ENCODE measurements at regions not wholly inside any gene's neighbourhood (a gene's known extent, or its start where the extent isn't known, plus 50 kb on each side); places are given as distances from the start of the nearest gene placed in this dataset.
A peak's percentile ranks its signal among the peaks of the same experiment; 100 is the strongest.

- H3K4me3 Mint-ChIP-seq (ENCODE audit: unreplicated experiment), result no peak overlapping the region
- no peak for DNase-seq
- H3K27me3 Mint-ChIP-seq (ENCODE audit: unreplicated experiment), result no peaks in the 10 kb centered on the region
- no peaks in the 10 kb centered on the region for H3K36me3 Mint-ChIP-seq (ENCODE audit: unreplicated experiment)
- H3K4me1 Mint-ChIP-seq (ENCODE audit: low read depth, unreplicated experiment), result peaks cover 8% of the 10 kb centered on the region
- no peak for TF ChIP-seq CTCF (IDR thresholded peaks at IDR 0.05; ENCODE audit: partially characterized antibody, unreplicated experiment)
- H3K27ac Mint-ChIP-seq (ENCODE audit: unreplicated experiment), result no peak overlapping the region
- no peaks in the 10 kb centered on the region for H3K9me3 Mint-ChIP-seq (ENCODE audit: unreplicated experiment)
Measured at GRCh38 chr6:134419716-134420115, 101.8 kb upstream of the SGK1 start.

DNA sequence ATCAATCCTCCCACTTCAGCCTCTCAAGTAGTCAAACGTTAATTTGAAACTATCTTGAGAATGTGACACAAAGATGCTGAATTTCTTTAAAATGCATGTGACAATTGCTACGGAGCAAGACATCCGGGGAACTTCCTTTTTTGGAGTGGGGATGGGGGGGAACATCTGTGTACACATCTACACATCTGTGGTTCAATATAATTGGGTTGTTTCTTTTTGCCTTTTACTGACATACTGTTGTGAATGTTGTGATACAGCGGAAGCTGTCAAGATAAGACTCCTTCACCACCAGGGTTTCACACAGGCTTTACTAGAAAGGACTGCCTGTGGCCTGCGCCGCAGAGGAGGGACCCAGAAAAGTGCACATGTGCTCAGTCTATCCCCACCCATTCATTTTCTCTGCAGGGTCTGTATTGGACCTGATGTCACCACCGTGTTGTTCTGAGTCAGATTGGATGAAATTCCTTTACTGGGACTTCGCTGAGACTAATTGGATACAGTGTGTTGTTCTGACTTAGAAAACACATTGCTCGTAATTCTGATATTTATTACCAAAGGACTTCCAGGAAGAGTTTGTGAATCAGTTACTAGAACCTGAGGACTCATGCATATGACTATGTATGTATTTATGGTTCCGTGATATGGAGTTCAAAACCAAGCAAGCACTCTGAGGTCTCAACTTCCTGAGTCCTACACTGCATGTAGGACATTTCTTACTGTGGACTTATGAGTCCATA is 98.7 kb upstream of the SGK1 start:
- H3K4me3 Mint-ChIP-seq (ENCODE audit: unreplicated experiment), result no peak overlapping the region
- no peak for DNase-seq
- H3K27me3 Mint-ChIP-seq (ENCODE audit: unreplicated experiment), result no peaks in the 10 kb centered on the region
- no peaks in the 10 kb centered on the region for H3K9me3 Mint-ChIP-seq (ENCODE audit: unreplicated experiment)
- TF ChIP-seq CTCF (IDR thresholded peaks at IDR 0.05; ENCODE audit: partially characterized antibody, unreplicated experiment), result no peak
- peaks cover 9% of the 10 kb centered on the region for H3K4me1 Mint-ChIP-seq (ENCODE audit: low read depth, unreplicated experiment)
- no peak overlapping the region for H3K27ac Mint-ChIP-seq (ENCODE audit: unreplicated experiment)
- no peaks in the 10 kb centered on the region for H3K36me3 Mint-ChIP-seq (ENCODE audit: unreplicated experiment)

DNA sequence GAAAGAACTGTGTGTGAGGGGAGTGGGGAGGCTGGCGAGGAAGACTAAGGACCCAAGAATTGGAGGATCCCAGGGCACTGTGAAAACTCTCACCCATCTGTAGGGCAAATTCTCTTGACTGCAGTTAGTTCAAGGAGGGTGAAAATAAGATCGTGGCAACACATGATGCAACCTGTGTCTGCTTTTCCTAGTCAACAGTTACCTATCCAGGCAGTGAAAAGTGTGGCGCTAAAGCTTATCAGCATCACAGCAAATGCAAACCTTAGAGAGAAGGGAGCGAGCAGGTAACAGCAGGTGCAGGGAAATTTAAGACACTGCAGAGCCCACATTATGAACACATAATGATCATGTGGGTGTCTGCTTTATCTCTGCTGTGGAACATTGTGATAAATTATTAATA is 97.7 kb upstream of the SGK1 start:
- Mint-ChIP-seq H3K27ac (ENCODE audit: unreplicated experiment) (peak overlapping the region; percentile 53), H3K4me1 (ENCODE audit: low read depth, unreplicated experiment) (peaks cover 9% of the 10 kb centered on the region), H3K9me3 (ENCODE audit: unreplicated experiment) (no peaks in the 10 kb centered on the region), H3K4me3 (ENCODE audit: unreplicated experiment) (no peak overlapping the region), H3K27me3 (ENCODE audit: unreplicated experiment) (no peaks in the 10 kb centered on the region), H3K36me3 (ENCODE audit: unreplicated experiment) (peaks cover 4% of the 10 kb centered on the region)
- TF ChIP-seq CTCF (IDR thresholded peaks at IDR 0.05; ENCODE audit: partially characterized antibody, unreplicated experiment), result no peak
- DNase-seq, result no peak

GRCh38 chr6:134415194-134415593 is 97.3 kb upstream of the SGK1 start:
- no peaks in the 10 kb centered on the region for H3K27me3 Mint-ChIP-seq (ENCODE audit: unreplicated experiment)
- H3K27ac Mint-ChIP-seq (ENCODE audit: unreplicated experiment), result peak overlapping the region; percentile 53
- DNase-seq, result no peak
- TF ChIP-seq CTCF (IDR thresholded peaks at IDR 0.05; ENCODE audit: partially characterized antibody, unreplicated experiment), result no peak
- no peak overlapping the region for H3K4me3 Mint-ChIP-seq (ENCODE audit: unreplicated experiment)
- H3K9me3 Mint-ChIP-seq (ENCODE audit: unreplicated experiment), result no peaks in the 10 kb centered on the region
- H3K36me3 Mint-ChIP-seq (ENCODE audit: unreplicated experiment), result peaks cover 4% of the 10 kb centered on the region
- peaks cover 9% of the 10 kb centered on the region for H3K4me1 Mint-ChIP-seq (ENCODE audit: low read depth, unreplicated experiment)

DNA sequence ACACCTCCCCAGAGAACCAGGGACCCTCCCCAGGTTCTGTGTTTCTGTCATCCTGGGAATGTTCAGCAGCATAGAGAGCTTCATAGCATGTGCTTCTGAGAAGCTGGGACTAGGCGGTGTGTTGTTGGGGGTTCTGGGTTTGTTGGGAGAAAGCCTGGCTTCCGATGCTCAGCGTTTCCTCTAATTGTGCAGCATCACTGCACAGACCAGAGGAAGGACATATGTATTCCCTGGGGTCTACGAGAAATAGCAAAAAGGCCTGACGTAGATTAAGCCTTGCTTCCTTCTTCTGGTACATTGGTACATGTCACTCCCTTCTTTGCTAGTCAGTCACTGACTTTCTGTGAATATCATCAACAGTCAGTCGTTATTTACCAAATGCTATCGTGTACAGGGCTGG is 96.9 kb upstream of the SGK1 start:
- Mint-ChIP-seq H3K4me3 (ENCODE audit: unreplicated experiment) (no peak overlapping the region), H3K27me3 (ENCODE audit: unreplicated experiment) (no peaks in the 10 kb centered on the region), H3K4me1 (ENCODE audit: low read depth, unreplicated experiment) (peaks cover 9% of the 10 kb centered on the region), H3K27ac (ENCODE audit: unreplicated experiment) (peak overlapping the region; percentile 52), H3K9me3 (ENCODE audit: unreplicated experiment) (no peaks in the 10 kb centered on the region), H3K36me3 (ENCODE audit: unreplicated experiment) (peaks cover 4% of the 10 kb centered on the region)
- TF ChIP-seq CTCF (IDR thresholded peaks at IDR 0.05; ENCODE audit: partially characterized antibody, unreplicated experiment), result no peak
- DNase-seq, result no peak

Measured in glutamatergic neuron (in vitro differentiated cells).